RWPE2 (cell line): ENCODE measurements at regions not wholly inside any gene's neighbourhood (a gene's known extent, or its start where the extent isn't known, plus 50 kb on each side); places are given as distances from the start of the nearest gene placed in this dataset.

Source experiments
- ATAC-seq: fragments of 200-7000 bp; cut with Tn5 transposase; 3 replicates; pipeline ENCODE4 v1.9.1; 2021; ENCODE audit warnings: low read depth
- DNase-seq: peaks from one replicate; pipeline ENCODE4 v3.0.0-alpha.2; 2020; ENCODE audit warnings: low spot score
- H3K27ac ChIP-seq: fragments of 450-650 bp; 2 replicates; pipeline ENCODE4 v1.5.1; 2017; ENCODE audit warnings: mild to moderate bottlenecking; ENCODE audit not compliant: poor library complexity, severe bottlenecking
- H3K27me3 ChIP-seq: fragments of 250-450 bp; sonication (Bioruptor Pico); 2 replicates; pipeline ENCODE4 v1.5.1; 2021; ENCODE audit warnings: mild to moderate bottlenecking, moderate library complexity; ENCODE audit not compliant: insufficient read depth, poor library complexity, severe bottlenecking
- H3K36me3 ChIP-seq: fragments of 250-450 bp; sonication (Bioruptor Pico); 2 replicates; pipeline ENCODE4 v1.5.1; 2020; ENCODE audit warnings: low read depth, mild to moderate bottlenecking, moderate library complexity
- H3K4me1 ChIP-seq: fragments of 250-450 bp; sonication (Bioruptor Pico); 2 replicates; pipeline ENCODE4 v1.5.1; 2021; ENCODE audit warnings: mild to moderate bottlenecking, moderate library complexity; ENCODE audit not compliant: insufficient read depth, poor library complexity, severe bottlenecking
- H3K4me3 ChIP-seq: fragments of 250-450 bp; sonication (Bioruptor Pico); 2 replicates; pipeline ENCODE4 v1.5.1; 2021; ENCODE audit warnings: mild to moderate bottlenecking, moderate library complexity; ENCODE audit not compliant: severe bottlenecking
- H3K9me3 ChIP-seq: fragments of 250-450 bp; sonication (Bioruptor Pico); 2 replicates; pipeline ENCODE4 v1.5.1; 2021; ENCODE audit warnings: mild to moderate bottlenecking, moderate library complexity; ENCODE audit not compliant: severe bottlenecking
- CTCF ChIP-seq: fragments of 450-650 bp; IDR thresholded peaks from one replicate; pipeline ENCODE4 v1.5.1; 2017; ENCODE audit warnings: mild to moderate bottlenecking, moderate library complexity; ENCODE audit not compliant: poor library complexity, severe bottlenecking

GRCh38 chr2:167510071-167510759, 621.9 kb downstream of the XIRP2 start:
- peaks cover 13% of the 10 kb centered on the region for H3K4me1 ChIP-seq
- H3K27me3 ChIP-seq: no peaks in the 10 kb centered on the region
- no peak for DNase-seq
- no peaks in the 10 kb centered on the region for H3K9me3 ChIP-seq
- no peaks in the 10 kb centered on the region for H3K36me3 ChIP-seq
- no peak overlapping the region for H3K4me3 ChIP-seq
- peak; percentile 49 for ATAC-seq
- peak overlapping the region; percentile 30 for H3K27ac ChIP-seq
- no peak for TF ChIP-seq CTCF

- Histone ChIP-seq H3K4me1 (peaks cover 13% of the 10 kb centered on the region), H3K27me3 (no peaks in the 10 kb centered on the region), H3K36me3 (no peaks in the 10 kb centered on the region), H3K9me3 (no peaks in the 10 kb centered on the region), H3K27ac (peak overlapping the region; percentile 30), H3K4me3 (no peak overlapping the region)
- TF ChIP-seq CTCF: no peak
- peak; percentile 93 for ATAC-seq
- DNase-seq: no peak
These were observed 621.3 kb downstream of the XIRP2 start for GRCh38 chr2:167509586-167509985.

GRCh38 chr2:167508709-167509108, 620.4 kb downstream of the XIRP2 start:
- Histone ChIP-seq H3K27me3 (no peaks in the 10 kb centered on the region), H3K4me3 (no peak overlapping the region), H3K4me1 (peaks cover 13% of the 10 kb centered on the region), H3K9me3 (no peaks in the 10 kb centered on the region), H3K36me3 (no peaks in the 10 kb centered on the region), H3K27ac (no peak overlapping the region)
- DNase-seq: no peak
- no peak for TF ChIP-seq CTCF
- ATAC-seq: no peak

GRCh38 chr2:167506395-167506794, 618.1 kb downstream of the XIRP2 start:
- no peaks in the 10 kb centered on the region for H3K27me3 ChIP-seq
- no peaks in the 10 kb centered on the region for H3K9me3 ChIP-seq
- no peak for TF ChIP-seq CTCF
- ATAC-seq (no peak), DNase-seq (no peak)
- no peak overlapping the region for H3K27ac ChIP-seq
- peaks cover 13% of the 10 kb centered on the region for H3K4me1 ChIP-seq
- H3K36me3 ChIP-seq: no peaks in the 10 kb centered on the region
- H3K4me3 ChIP-seq: no peak overlapping the region

- H3K9me3 ChIP-seq: no peaks in the 10 kb centered on the region
- peaks cover 9% of the 10 kb centered on the region for H3K4me1 ChIP-seq
- H3K4me3 ChIP-seq: no peak overlapping the region
- H3K27me3 ChIP-seq: peaks cover 3% of the 10 kb centered on the region
- no peak for DNase-seq
- TF ChIP-seq CTCF: no peak
- ATAC-seq: peak; percentile 44; the same call in 2 of the 3 replicates
- H3K27ac ChIP-seq: no peak overlapping the region
- H3K36me3 ChIP-seq: no peaks in the 10 kb centered on the region
These were observed 616.4 kb downstream of the XIRP2 start for GRCh38 chr2:167504695-167505094.
